A673 (cell line): ENCODE measurements at regions not wholly inside any gene's neighbourhood (a gene's known extent, or its start where the extent isn't known, plus 50 kb on each side); places are given as distances from the start of the nearest gene placed in this dataset.

ENCODE experiments used
- EZH2 ChIP-seq: fragments of 200-600 bp; sonication (generic); IDR thresholded peaks from 2 replicates; pipeline ENCODE4 v1.6.1; 2017; ENCODE audit warnings: borderline replicate concordance, low read depth, mild to moderate bottlenecking, mixed read lengths, antibody characterized with exemption, low read length; ENCODE audit not compliant: poor library complexity, severe bottlenecking
- TF ChIP-seq, protein P1 (sequence below): fragments of 300-800, 200-600 bp; sonication (generic); conservative IDR thresholded peaks from 2 replicates; pipeline ENCODE4 v1.5.1; 2017; ENCODE audit warnings: low read depth, mild to moderate bottlenecking, antibody characterized with exemption, low read length, moderate library complexity, mixed read lengths

DNA sequence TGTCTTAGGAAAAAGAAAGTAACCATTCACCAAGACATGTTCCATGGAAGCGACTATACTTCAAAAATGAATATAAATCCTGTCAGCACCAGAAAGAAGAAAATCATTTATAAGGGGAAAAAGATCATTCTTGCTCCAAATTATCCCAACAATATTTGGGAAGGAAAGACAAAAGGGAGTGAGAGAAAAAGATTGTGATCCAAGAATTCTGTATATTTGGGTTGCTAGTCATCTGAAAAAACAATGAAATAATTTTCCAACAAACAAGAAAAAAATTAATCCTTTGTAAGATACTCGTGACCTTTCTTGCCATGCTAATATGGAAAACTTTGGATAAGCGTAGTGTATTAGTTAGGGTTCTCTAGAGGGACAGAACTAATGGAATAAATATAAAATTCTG lies 163.2 kb upstream of the ZNF32 start:
- TF ChIP-seq, protein P1, sequence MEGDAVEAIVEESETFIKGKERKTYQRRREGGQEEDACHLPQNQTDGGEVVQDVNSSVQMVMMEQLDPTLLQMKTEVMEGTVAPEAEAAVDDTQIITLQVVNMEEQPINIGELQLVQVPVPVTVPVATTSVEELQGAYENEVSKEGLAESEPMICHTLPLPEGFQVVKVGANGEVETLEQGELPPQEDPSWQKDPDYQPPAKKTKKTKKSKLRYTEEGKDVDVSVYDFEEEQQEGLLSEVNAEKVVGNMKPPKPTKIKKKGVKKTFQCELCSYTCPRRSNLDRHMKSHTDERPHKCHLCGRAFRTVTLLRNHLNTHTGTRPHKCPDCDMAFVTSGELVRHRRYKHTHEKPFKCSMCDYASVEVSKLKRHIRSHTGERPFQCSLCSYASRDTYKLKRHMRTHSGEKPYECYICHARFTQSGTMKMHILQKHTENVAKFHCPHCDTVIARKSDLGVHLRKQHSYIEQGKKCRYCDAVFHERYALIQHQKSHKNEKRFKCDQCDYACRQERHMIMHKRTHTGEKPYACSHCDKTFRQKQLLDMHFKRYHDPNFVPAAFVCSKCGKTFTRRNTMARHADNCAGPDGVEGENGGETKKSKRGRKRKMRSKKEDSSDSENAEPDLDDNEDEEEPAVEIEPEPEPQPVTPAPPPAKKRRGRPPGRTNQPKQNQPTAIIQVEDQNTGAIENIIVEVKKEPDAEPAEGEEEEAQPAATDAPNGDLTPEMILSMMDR, result no peak
- TF ChIP-seq EZH2, result no peak
